HepG2 (cell line): ENCODE measurements at regions not wholly inside any gene's neighbourhood (a gene's known extent, or its start where the extent isn't known, plus 50 kb on each side); places are given as distances from the start of the nearest gene placed in this dataset.
A peak's percentile ranks its signal among the peaks of the same experiment; 100 is the strongest.

ENCODE experiments used
- AHR ChIP-seq: IDR thresholded peaks from 2 replicates; pipeline ENCODE4 v1.6.1; 2018; ENCODE audit warnings: missing genetic modification reagents, missing compliant biosample characterization
- EHMT2 ChIP-seq: fragments of 200-600 bp; sonication (generic); IDR thresholded peaks from 2 replicates; pipeline ENCODE4 v1.7.0; 2017; ENCODE audit warnings: antibody characterized with exemption, low read depth, low read length, borderline replicate concordance
- MAZ ChIP-seq, 2 experiments: sonication (generic) in 1 of 2; formaldehyde crosslinking in 1 of 2; IDR thresholded peaks; 2 replicates each; pipeline versions ENCODE4 v1.5.0 to v1.6.1; 2012 to 2020; ENCODE audit warnings: low read depth in 2 of 2, mild to moderate bottlenecking in 2 of 2, borderline replicate concordance in 1 of 2, improper control_type of control experiment in 1 of 2, low read length in 1 of 2, missing genetic modification reagents in 1 of 2, moderate library complexity in 1 of 2
- PHF8 ChIP-seq: sonication (generic); formaldehyde crosslinking; IDR thresholded peaks from 2 replicates; pipeline ENCODE4 v1.5.0; 2020; ENCODE audit warnings: missing genetic modification reagents
- RELA ChIP-seq: sonication (generic); formaldehyde crosslinking; IDR thresholded peaks from 2 replicates; pipeline ENCODE4 v1.4.0; 2020; ENCODE audit warnings: missing genetic modification reagents
- SALL1 ChIP-seq: sonication (generic); formaldehyde crosslinking; IDR thresholded peaks from 2 replicates; pipeline ENCODE4 v1.8.0; 2022; ENCODE audit warnings: mild to moderate bottlenecking, missing genetic modification reagents
- SIN3B ChIP-seq: fragments of 150-350 bp; IDR thresholded peaks from 2 replicates; pipeline ENCODE4 v1.6.1; 2014; ENCODE audit warnings: low read length
- TBX3 ChIP-seq: fragments of 450-650 bp; IDR thresholded peaks from 2 replicates; pipeline ENCODE4 v1.6.1; 2017; ENCODE audit warnings: antibody characterized with exemption, mild to moderate bottlenecking, inconsistent platforms, borderline replicate concordance
- TP53 ChIP-seq: sonication (generic); formaldehyde crosslinking; conservative IDR thresholded peaks from 2 replicates; pipeline ENCODE4 v1.4.0; 2020; ENCODE audit warnings: missing genetic modification reagents
- WIZ ChIP-seq: sonication (generic); formaldehyde crosslinking; IDR thresholded peaks from 2 replicates; pipeline ENCODE4 v1.5.1; 2020; ENCODE audit warnings: mild to moderate bottlenecking, missing genetic modification reagents
- ZNF644 ChIP-seq: IDR thresholded peaks from 2 replicates; pipeline ENCODE4 v1.6.1; 2016; ENCODE audit warnings: low read depth
- TF ChIP-seq, protein P1 (sequence below): sonication (generic); formaldehyde crosslinking; IDR thresholded peaks from 2 replicates; pipeline ENCODE4 v1.5.1; 2020; ENCODE audit warnings: mild to moderate bottlenecking, missing genetic modification reagents, moderate library complexity
- TF ChIP-seq, protein P2 (sequence below): sonication (generic); formaldehyde crosslinking; IDR thresholded peaks from 2 replicates; pipeline ENCODE4 v1.9.0; 2021; ENCODE audit warnings: mild to moderate bottlenecking, missing genetic modification reagents
- TF ChIP-seq, protein P3 (sequence below): sonication (generic); formaldehyde crosslinking; IDR thresholded peaks from 2 replicates; pipeline ENCODE4 v1.9.0; 2021; ENCODE audit warnings: missing genetic modification reagents, mild to moderate bottlenecking, borderline replicate concordance
- TF ChIP-seq, protein P4 (sequence below): sonication (generic); formaldehyde crosslinking; IDR thresholded peaks from 2 replicates; pipeline ENCODE4 v1.4.0; 2020; ENCODE audit warnings: missing genetic modification reagents

DNA sequence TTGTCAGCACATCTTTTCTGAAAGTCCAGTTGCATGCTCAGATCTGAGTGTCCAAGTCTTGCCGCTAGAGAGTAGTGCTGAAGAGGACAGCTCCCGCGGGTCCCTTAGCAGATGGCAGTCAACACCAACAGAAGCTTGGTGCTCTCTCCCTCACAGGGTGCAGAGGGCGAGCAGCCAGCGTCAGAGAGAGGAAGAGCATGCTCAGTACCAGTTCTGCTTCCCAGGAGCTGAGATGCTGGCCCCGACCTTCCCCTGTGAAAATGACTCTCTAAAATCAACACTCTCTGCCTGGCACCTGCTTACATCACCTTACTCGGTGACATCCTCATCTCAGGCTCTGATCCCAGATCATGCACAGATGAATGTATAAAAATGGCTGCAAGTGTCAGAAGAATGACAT lies 86.0 kb upstream of the TWIST2 start (continued):
- TF ChIP-seq, protein P1, sequence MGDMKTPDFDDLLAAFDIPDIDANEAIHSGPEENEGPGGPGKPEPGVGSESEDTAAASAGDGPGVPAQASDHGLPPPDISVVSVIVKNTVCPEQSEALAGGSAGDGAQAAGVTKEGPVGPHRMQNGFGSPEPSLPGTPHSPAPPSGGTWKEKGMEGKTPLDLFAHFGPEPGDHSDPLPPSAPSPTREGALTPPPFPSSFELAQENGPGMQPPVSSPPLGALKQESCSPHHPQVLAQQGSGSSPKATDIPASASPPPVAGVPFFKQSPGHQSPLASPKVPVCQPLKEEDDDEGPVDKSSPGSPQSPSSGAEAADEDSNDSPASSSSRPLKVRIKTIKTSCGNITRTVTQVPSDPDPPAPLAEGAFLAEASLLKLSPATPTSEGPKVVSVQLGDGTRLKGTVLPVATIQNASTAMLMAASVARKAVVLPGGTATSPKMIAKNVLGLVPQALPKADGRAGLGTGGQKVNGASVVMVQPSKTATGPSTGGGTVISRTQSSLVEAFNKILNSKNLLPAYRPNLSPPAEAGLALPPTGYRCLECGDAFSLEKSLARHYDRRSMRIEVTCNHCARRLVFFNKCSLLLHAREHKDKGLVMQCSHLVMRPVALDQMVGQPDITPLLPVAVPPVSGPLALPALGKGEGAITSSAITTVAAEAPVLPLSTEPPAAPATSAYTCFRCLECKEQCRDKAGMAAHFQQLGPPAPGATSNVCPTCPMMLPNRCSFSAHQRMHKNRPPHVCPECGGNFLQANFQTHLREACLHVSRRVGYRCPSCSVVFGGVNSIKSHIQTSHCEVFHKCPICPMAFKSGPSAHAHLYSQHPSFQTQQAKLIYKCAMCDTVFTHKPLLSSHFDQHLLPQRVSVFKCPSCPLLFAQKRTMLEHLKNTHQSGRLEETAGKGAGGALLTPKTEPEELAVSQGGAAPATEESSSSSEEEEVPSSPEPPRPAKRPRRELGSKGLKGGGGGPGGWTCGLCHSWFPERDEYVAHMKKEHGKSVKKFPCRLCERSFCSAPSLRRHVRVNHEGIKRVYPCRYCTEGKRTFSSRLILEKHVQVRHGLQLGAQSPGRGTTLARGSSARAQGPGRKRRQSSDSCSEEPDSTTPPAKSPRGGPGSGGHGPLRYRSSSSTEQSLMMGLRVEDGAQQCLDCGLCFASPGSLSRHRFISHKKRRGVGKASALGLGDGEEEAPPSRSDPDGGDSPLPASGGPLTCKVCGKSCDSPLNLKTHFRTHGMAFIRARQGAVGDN (CRISPR knock-in tag): no peak
- TF ChIP-seq MAZ (IDR thresholded peaks at IDR 0.05; ENCODE audit: borderline replicate concordance, low read depth, low read length): no peak
- no peak for TF ChIP-seq MAZ (CRISPR knock-in tag; IDR thresholded peaks at IDR 0.05; ENCODE audit: low read depth)
- TF ChIP-seq EHMT2: peak; percentile 93
- TF ChIP-seq TP53 (CRISPR knock-in tag): 0 out of 2 replicates have a peak, but pooled peaks have one; percentile 38
- TF ChIP-seq SIN3B: no peak
- no peak for TF ChIP-seq TBX3
- peak; percentile 86; the same call in 1 of the 2 replicates for TF ChIP-seq WIZ (CRISPR knock-in tag)
- TF ChIP-seq, protein P2, sequence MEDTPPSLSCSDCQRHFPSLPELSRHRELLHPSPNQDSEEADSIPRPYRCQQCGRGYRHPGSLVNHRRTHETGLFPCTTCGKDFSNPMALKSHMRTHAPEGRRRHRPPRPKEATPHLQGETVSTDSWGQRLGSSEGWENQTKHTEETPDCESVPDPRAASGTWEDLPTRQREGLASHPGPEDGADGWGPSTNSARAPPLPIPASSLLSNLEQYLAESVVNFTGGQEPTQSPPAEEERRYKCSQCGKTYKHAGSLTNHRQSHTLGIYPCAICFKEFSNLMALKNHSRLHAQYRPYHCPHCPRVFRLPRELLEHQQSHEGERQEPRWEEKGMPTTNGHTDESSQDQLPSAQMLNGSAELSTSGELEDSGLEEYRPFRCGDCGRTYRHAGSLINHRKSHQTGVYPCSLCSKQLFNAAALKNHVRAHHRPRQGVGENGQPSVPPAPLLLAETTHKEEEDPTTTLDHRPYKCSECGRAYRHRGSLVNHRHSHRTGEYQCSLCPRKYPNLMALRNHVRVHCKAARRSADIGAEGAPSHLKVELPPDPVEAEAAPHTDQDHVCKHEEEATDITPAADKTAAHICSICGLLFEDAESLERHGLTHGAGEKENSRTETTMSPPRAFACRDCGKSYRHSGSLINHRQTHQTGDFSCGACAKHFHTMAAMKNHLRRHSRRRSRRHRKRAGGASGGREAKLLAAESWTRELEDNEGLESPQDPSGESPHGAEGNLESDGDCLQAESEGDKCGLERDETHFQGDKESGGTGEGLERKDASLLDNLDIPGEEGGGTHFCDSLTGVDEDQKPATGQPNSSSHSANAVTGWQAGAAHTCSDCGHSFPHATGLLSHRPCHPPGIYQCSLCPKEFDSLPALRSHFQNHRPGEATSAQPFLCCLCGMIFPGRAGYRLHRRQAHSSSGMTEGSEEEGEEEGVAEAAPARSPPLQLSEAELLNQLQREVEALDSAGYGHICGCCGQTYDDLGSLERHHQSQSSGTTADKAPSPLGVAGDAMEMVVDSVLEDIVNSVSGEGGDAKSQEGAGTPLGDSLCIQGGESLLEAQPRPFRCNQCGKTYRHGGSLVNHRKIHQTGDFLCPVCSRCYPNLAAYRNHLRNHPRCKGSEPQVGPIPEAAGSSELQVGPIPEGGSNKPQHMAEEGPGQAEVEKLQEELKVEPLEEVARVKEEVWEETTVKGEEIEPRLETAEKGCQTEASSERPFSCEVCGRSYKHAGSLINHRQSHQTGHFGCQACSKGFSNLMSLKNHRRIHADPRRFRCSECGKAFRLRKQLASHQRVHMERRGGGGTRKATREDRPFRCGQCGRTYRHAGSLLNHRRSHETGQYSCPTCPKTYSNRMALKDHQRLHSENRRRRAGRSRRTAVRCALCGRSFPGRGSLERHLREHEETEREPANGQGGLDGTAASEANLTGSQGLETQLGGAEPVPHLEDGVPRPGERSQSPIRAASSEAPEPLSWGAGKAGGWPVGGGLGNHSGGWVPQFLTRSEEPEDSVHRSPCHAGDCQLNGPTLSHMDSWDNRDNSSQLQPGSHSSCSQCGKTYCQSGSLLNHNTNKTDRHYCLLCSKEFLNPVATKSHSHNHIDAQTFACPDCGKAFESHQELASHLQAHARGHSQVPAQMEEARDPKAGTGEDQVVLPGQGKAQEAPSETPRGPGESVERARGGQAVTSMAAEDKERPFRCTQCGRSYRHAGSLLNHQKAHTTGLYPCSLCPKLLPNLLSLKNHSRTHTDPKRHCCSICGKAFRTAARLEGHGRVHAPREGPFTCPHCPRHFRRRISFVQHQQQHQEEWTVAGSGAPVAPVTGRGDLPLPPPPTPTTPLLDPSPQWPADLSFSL: no peak
- no peak for TF ChIP-seq PHF8
- TF ChIP-seq SALL1 (CRISPR knock-in tag): peak; percentile 39
- TF ChIP-seq ZNF644 (CRISPR knock-in tag): 0 out of 2 replicates have a peak, but pooled peaks have one; percentile 44
- TF ChIP-seq, protein P3, sequence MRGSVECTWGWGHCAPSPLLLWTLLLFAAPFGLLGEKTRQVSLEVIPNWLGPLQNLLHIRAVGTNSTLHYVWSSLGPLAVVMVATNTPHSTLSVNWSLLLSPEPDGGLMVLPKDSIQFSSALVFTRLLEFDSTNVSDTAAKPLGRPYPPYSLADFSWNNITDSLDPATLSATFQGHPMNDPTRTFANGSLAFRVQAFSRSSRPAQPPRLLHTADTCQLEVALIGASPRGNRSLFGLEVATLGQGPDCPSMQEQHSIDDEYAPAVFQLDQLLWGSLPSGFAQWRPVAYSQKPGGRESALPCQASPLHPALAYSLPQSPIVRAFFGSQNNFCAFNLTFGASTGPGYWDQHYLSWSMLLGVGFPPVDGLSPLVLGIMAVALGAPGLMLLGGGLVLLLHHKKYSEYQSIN (CRISPR knock-in tag): no peak
- TF ChIP-seq, protein P4, sequence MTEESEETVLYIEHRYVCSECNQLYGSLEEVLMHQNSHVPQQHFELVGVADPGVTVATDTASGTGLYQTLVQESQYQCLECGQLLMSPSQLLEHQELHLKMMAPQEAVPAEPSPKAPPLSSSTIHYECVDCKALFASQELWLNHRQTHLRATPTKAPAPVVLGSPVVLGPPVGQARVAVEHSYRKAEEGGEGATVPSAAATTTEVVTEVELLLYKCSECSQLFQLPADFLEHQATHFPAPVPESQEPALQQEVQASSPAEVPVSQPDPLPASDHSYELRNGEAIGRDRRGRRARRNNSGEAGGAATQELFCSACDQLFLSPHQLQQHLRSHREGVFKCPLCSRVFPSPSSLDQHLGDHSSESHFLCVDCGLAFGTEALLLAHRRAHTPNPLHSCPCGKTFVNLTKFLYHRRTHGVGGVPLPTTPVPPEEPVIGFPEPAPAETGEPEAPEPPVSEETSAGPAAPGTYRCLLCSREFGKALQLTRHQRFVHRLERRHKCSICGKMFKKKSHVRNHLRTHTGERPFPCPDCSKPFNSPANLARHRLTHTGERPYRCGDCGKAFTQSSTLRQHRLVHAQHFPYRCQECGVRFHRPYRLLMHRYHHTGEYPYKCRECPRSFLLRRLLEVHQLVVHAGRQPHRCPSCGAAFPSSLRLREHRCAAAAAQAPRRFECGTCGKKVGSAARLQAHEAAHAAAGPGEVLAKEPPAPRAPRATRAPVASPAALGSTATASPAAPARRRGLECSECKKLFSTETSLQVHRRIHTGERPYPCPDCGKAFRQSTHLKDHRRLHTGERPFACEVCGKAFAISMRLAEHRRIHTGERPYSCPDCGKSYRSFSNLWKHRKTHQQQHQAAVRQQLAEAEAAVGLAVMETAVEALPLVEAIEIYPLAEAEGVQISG (CRISPR knock-in tag): 0 out of 2 replicates have a peak, but pooled peaks have one; percentile 25
- TF ChIP-seq AHR (CRISPR knock-in tag): no peak
- TF ChIP-seq RELA (CRISPR knock-in tag): no peak
